GM12878 (cell line): ENCODE measurements at regions not wholly inside any gene's neighbourhood (a gene's known extent, or its start where the extent isn't known, plus 50 kb on each side); places are given as distances from the start of the nearest gene placed in this dataset.

Experiments
- ATAC-seq: fragments of 200-7000 bp; cut with Tn5 transposase; 3 replicates; pipeline ENCODE4 v1.9.1; 2020; ENCODE audit warnings: mild to moderate bottlenecking, moderate library complexity
- BruUV-seq: library from RNA; stranded (reverse); fragments of 400-500 nt; replicated peaks from 2 replicates; lab custom pipeline; 2021; lab: Mats Ljungman, UMichigan
- CTCF ChIA-PET: fragments of 300-600 bp; sonication (Branson Sonifier 250); formaldehyde crosslinking; extraction: SDS; loops from one replicate; lab custom pipeline; 2021; ENCODE audit warnings: inconsistent platforms; lab: Yijun Ruan, JAX
- POLR2A ChIA-PET: fragments of 350-600 bp; formaldehyde crosslinking; extraction: SDS; loops from one replicate; lab custom pipeline; 2021; ENCODE audit warnings: inconsistent platforms; lab: Charles Lee
- RAD21 ChIA-PET: fragments of 300-600 bp; sonication (Branson Sonifier 250); formaldehyde crosslinking; loops from one replicate; lab custom pipeline; 2023; ENCODE audit warnings: antibody characterized with exemption; ENCODE audit not compliant: unreplicated experiment; lab: Charles Lee
- SMC1A ChIA-PET: fragments of 300-600 bp; sonication (Branson Sonifier 250); formaldehyde crosslinking; loops from one replicate; lab custom pipeline; 2023; ENCODE audit not compliant: unreplicated experiment, uncharacterized antibody; lab: Charles Lee
- DNase-seq: peaks from one replicate; pipeline ENCODE4 v3.0.0-alpha.2; 2011; ENCODE audit warnings: low read depth, low spot score
- FAIRE-seq: peaks from 3 replicates; lab custom pipeline; 2011; peaks lifted over from hg19 to GRCh38; lab: Jason Lieb, UNC
- H2AFZ ChIP-seq: 2 replicates; pipeline ENCODE4 v1.6.0; 2011; ENCODE audit warnings: low read depth, low read length, control low read depth; ENCODE audit not compliant: control insufficient read depth
- H3K27ac ChIP-seq: 2 replicates; pipeline ENCODE4 v1.5.1; 2011; ENCODE audit warnings: control low read depth; ENCODE audit not compliant: control insufficient read depth, insufficient read depth
- H3K27me3 ChIP-seq, 2 experiments: replicated peaks in 1 of 2; 2 replicates each; pipeline versions ENCODE4 v1.6.0 to v1.6.1; 2011; ENCODE audit warnings: low read length in 1 of 2; ENCODE audit not compliant: control insufficient read depth in 2 of 2, insufficient read depth in 2 of 2
- H3K36me3 ChIP-seq, 2 experiments: 2 replicates each; pipeline ENCODE4 v1.5.1; 2011; ENCODE audit warnings: low read length in 1 of 2; ENCODE audit not compliant: control insufficient read depth in 2 of 2, insufficient read depth in 2 of 2
- H3K4me1 ChIP-seq: 2 replicates; pipeline ENCODE4 v1.6.1; 2011; ENCODE audit warnings: mild to moderate bottlenecking, low read length, moderate library complexity, mixed read lengths; ENCODE audit not compliant: control insufficient read depth, insufficient read depth
- H3K4me2 ChIP-seq: 2 replicates; pipeline ENCODE4 v1.6.0; 2011; ENCODE audit warnings: control low read depth; ENCODE audit not compliant: control insufficient read depth, insufficient read depth
- H3K4me3 ChIP-seq: fragments of 200-600 bp; sonication (generic); 2 replicates; pipeline ENCODE4 v1.5.1; 2016
- H3K79me2 ChIP-seq: 2 replicates; pipeline ENCODE4 v1.6.0; 2011; ENCODE audit warnings: low read length; ENCODE audit not compliant: control insufficient read depth, insufficient read depth
- H3K9ac ChIP-seq: 2 replicates; pipeline ENCODE4 v1.8.0; 2011; ENCODE audit warnings: low read length, control low read depth, mixed read lengths; ENCODE audit not compliant: control insufficient read depth, insufficient read depth
- H3K9me3 ChIP-seq: replicated peaks from 3 replicates; pipeline ENCODE4 v1.5.1; 2011; ENCODE audit warnings: mild to moderate bottlenecking, low read length; ENCODE audit not compliant: control insufficient read depth, insufficient read depth
- H4K20me1 ChIP-seq: 2 replicates; pipeline ENCODE4 v1.6.0; 2011; ENCODE audit not compliant: control insufficient read depth, insufficient read depth
- ASH2L ChIP-seq: fragments of 300-600, 200-600 bp; sonication (generic); IDR thresholded peaks from 2 replicates; pipeline ENCODE4 v1.6.1; 2017; ENCODE audit warnings: low read depth, mild to moderate bottlenecking, borderline replicate concordance
- BCLAF1 ChIP-seq: fragments of 450-650 bp; IDR thresholded peaks from 2 replicates; pipeline ENCODE4 v1.6.1; 2017; ENCODE audit warnings: antibody characterized with exemption, mild to moderate bottlenecking, moderate library complexity
- BHLHE40 ChIP-seq, 2 experiments: fragments of 450-650 bp in 1 of 2; IDR thresholded peaks; 2 replicates each; pipeline ENCODE4 v1.6.1; 2011 to 2017; ENCODE audit warnings: low read depth in 2 of 2, borderline replicate concordance in 1 of 2, improper control_type of control experiment in 1 of 2, low read length in 1 of 2, mild to moderate bottlenecking in 1 of 2
- EGR1 ChIP-seq, 2 experiments: IDR thresholded peaks; 1 replicate in 1 of 2; 2 replicates in 1 of 2; pipeline ENCODE4 v1.6.1; 2011 to 2012; ENCODE audit warnings: low read depth in 2 of 2, low read length in 2 of 2, borderline replicate concordance in 1 of 2, mild to moderate bottlenecking in 1 of 2, moderate library complexity in 1 of 2
- FOXM1 ChIP-seq: IDR thresholded peaks from 2 replicates; pipeline ENCODE4 v1.6.1; 2012; ENCODE audit warnings: low read depth, mild to moderate bottlenecking, inconsistent platforms, low read length, moderate library complexity
- IRF3 ChIP-seq: fragments of 450-650 bp; IDR thresholded peaks from 2 replicates; pipeline ENCODE4 v1.6.1; 2014; ENCODE audit warnings: mild to moderate bottlenecking
- KLF5 ChIP-seq: fragments of 450-650 bp; IDR thresholded peaks from 2 replicates; pipeline ENCODE4 v1.6.1; 2014; ENCODE audit warnings: mild to moderate bottlenecking; ENCODE audit not compliant: partially characterized antibody
- RAD21 ChIP-seq: IDR thresholded peaks from 2 replicates; pipeline ENCODE4 v1.6.1; 2011; ENCODE audit warnings: mild to moderate bottlenecking, low read depth, low read length, moderate library complexity; ENCODE audit not compliant: insufficient read depth
- RELA ChIP-seq: fragments of 450-650 bp; IDR thresholded peaks from 2 replicates; pipeline ENCODE4 v1.8.0; 2014; ENCODE audit warnings: borderline replicate concordance; ENCODE audit not compliant: partially characterized antibody
- TCF3 ChIP-seq: IDR thresholded peaks from 2 replicates; pipeline ENCODE4 v1.6.1; 2012; ENCODE audit warnings: low read depth, mild to moderate bottlenecking, low read length, borderline replicate concordance; ENCODE audit not compliant: insufficient read depth
- ZBTB11 ChIP-seq: fragments of 450-650 bp; formaldehyde crosslinking; IDR thresholded peaks from 2 replicates; pipeline ENCODE4 v1.5.0; 2022; ENCODE audit warnings: mild to moderate bottlenecking, missing genetic modification characterization
- in situ Hi-C: fragments of 300-500 bp; cut with MboI; formaldehyde crosslinking; loops from 9 replicates; pipeline ENCODE4 v1.14.3; 2018; ENCODE audit warnings: mixed read lengths
- intact Hi-C: fragments of 100-400 bp; cut with micrococcal nuclease; formaldehyde crosslinking; loops from one replicate; pipeline ENCODE4 v1.14.2; 2022; ENCODE audit not compliant: unreplicated experiment
- TF ChIP-seq, protein P1 (sequence below): fragments of 450-650 bp; formaldehyde crosslinking; IDR thresholded peaks from 2 replicates; pipeline ENCODE4 v1.4.0; 2022; ENCODE audit warnings: mild to moderate bottlenecking, moderate library complexity

GRCh38 chr11:130778026-130778425 lies 138.3 kb downstream of the SNX19 start (continued):
- TF ChIP-seq IRF3 (no peak), FOXM1 (no peak), ZBTB11 (CRISPR knock-in tag) (no peak), ASH2L (no peak), RAD21 (no peak), EGR1 (IDR thresholded peaks at IDR 0.05; ENCODE audit: borderline replicate concordance in 1 of 2, low read depth in 2 of 2, low read length in 2 of 2) (no peak), RELA (no peak)

DNA sequence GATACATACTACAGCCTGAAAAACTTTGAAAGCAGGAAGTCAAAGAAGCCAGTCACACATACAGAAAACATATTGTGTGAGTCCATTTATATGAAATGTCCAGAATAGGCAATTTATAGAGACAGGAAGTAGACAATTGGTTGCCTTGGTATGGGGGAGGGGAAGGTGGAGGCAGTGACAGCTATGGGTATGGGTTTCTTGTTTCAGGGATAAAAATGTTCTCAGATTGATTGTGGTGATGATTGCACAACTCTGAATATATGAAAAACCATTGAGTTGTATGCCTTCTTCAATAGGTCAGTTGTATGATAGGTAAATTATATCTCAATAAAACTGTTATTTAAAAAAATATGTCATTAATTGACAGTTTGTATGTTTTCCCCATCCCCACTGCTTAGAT lies 137.6 kb downstream of the SNX19 start:
- ChIA-PET CTCF (no interaction called here), RAD21 (no interaction called here), POLR2A (no interaction called here), SMC1A (no interaction called here)
- Histone ChIP-seq H3K9me3 (no peaks in the 10 kb centered on the region; the same call in 2 of the 3 replicates), H4K20me1 (no peaks in the 10 kb centered on the region), H2AFZ (no peak overlapping the region), H3K27ac (no peak overlapping the region), H3K4me2 (no peak overlapping the region), H3K4me1 (no peaks in the 10 kb centered on the region), H3K36me3 (no peaks in the 10 kb centered on the region), H3K9ac (no peak overlapping the region), H3K79me2 (no peaks in the 10 kb centered on the region), H3K27me3 (peaks cover 0 to 2% of the 10 kb centered on the region in 2 experiments; a peak in 1 of 4 replicates), H3K4me3 (no peak overlapping the region)
- DNase-seq (no peak), ATAC-seq (no peak), FAIRE-seq (no peak)
- in situ Hi-C loops: no loop called here
- BruUV-seq: no TSS peak
- intact Hi-C loops: no loop called here
- TF ChIP-seq, protein P1, sequence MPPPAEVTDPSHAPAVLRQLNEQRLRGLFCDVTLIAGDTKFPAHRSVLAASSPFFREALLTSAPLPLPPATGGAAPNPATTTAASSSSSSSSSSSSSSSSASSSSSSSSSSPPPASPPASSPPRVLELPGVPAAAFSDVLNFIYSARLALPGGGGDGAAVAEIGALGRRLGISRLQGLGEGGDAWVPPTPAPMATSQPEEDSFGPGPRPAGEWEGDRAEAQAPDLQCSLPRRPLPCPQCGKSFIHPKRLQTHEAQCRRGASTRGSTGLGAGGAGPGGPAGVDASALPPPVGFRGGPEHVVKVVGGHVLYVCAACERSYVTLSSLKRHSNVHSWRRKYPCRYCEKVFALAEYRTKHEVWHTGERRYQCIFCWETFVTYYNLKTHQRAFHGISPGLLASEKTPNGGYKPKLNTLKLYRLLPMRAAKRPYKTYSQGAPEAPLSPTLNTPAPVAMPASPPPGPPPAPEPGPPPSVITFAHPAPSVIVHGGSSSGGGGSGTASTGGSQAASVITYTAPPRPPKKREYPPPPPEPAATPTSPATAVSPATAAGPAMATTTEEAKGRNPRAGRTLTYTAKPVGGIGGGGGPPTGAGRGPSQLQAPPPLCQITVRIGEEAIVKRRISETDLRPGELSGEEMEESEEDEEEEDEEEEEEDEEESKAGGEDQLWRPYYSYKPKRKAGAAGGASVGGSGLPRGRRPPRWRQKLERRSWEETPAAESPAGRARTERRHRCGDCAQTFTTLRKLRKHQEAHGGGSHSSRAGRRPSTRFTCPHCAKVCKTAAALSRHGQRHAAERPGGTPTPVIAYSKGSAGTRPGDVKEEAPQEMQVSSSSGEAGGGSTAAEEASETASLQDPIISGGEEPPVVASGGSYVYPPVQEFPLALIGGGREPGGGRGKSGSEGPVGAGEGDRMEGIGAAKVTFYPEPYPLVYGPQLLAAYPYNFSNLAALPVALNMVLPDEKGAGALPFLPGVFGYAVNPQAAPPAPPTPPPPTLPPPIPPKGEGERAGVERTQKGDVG (CRISPR knock-in tag): no peak
- TF ChIP-seq KLF5: no peak
- no peak for TF ChIP-seq BCLAF1
- TF ChIP-seq TCF3: no peak
- no peak for TF ChIP-seq ASH2L
- TF ChIP-seq BHLHE40 (IDR thresholded peaks at IDR 0.05; ENCODE audit: borderline replicate concordance in 1 of 2, low read depth in 2 of 2, low read length in 1 of 2): no peak
